ENCODE measurements at regions not wholly inside any gene's neighbourhood (a gene's known extent, or its start where the extent isn't known, plus 50 kb on each side); places are given as distances from the start of the nearest gene placed in this dataset.

- Histone ChIP-seq H3K9me3 (peaks cover 0 to 7% (median 0%) of the 10 kb centered on the region in 4 donors), H3K36me3 (no peaks in the 10 kb centered on the region), H3K27me3 (no peaks in the 10 kb centered on the region), H3K4me3 (no peak overlapping the region), H3K4me1 (no peaks in the 10 kb centered on the region), H3K27ac (replicated peaks in 1 of 4) (no peak overlapping the region)
- DNase-seq (ENCODE audit: extremely low spot score) = no peak
- no peak for TF ChIP-seq POLR2AphosphoS5 (IDR thresholded peaks at IDR 0.05)
- TF ChIP-seq, protein P1, sequence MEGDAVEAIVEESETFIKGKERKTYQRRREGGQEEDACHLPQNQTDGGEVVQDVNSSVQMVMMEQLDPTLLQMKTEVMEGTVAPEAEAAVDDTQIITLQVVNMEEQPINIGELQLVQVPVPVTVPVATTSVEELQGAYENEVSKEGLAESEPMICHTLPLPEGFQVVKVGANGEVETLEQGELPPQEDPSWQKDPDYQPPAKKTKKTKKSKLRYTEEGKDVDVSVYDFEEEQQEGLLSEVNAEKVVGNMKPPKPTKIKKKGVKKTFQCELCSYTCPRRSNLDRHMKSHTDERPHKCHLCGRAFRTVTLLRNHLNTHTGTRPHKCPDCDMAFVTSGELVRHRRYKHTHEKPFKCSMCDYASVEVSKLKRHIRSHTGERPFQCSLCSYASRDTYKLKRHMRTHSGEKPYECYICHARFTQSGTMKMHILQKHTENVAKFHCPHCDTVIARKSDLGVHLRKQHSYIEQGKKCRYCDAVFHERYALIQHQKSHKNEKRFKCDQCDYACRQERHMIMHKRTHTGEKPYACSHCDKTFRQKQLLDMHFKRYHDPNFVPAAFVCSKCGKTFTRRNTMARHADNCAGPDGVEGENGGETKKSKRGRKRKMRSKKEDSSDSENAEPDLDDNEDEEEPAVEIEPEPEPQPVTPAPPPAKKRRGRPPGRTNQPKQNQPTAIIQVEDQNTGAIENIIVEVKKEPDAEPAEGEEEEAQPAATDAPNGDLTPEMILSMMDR (IDR thresholded peaks at IDR 0.05) = no peak
- no peak for TF ChIP-seq POLR2A (IDR thresholded peaks at IDR 0.05; ENCODE audit: low read depth)
- intact Hi-C loops (cut with DNase I) = loop anchor here (5.0 kb wide), 1 partner anchor 64 kb away; no protein-coding TSS in a partner anchor
- 68% methylated on average over 2 of the region's 2 CpGs for WGBS
These were observed 156.5 kb upstream of the ZNF648 start for GRCh38 chr1:182217967-182218366.

GRCh38 chr1:182217071-182217470, 155.6 kb upstream of the ZNF648 start:
- intact Hi-C loops (cut with DNase I) = loop anchor here (5.0 kb wide), 1 partner anchor 65 kb away; no protein-coding TSS in a partner anchor

DNA sequence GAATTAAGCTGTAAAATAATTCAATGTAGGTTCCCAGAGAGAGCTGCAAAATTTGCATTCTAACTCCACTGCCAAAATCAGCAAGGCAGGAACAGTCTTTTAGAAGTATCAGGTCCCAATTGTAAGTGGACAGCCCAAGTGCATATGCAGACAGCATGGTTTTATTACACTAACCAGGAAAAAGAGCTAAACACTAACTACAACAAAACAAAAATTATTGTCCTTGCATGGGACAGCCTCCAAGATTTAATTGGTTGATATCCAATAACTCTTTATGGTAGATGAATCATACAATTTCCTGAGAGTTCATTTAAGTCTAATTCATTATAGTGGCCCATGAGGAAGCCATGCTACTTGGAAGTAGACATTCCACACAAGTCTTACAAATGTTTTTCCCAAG, 154.3 kb upstream of the ZNF648 start:
- DNase-seq (ENCODE audit: extremely low spot score) = no peak
- H3K4me1 ChIP-seq = peaks cover 0 to under 1% (median 0%) of the 10 kb centered on the region in 4 donors
- no peaks in the 10 kb centered on the region for H3K36me3 ChIP-seq
- TF ChIP-seq POLR2AphosphoS5 (IDR thresholded peaks at IDR 0.05) (no peak), EP300 (IDR thresholded peaks at IDR 0.05) (no peak), POLR2A (IDR thresholded peaks at IDR 0.05; ENCODE audit: low read depth) (no peak)
- TF ChIP-seq, protein P1 (IDR thresholded peaks at IDR 0.05) = no peak
- intact Hi-C loops (cut with DNase I) = loop anchor here (5.0 kb wide), 1 partner anchor 67 kb away; no protein-coding TSS in a partner anchor
- no peak overlapping the region for H3K4me3 ChIP-seq
- no peak overlapping the region for H3K27ac ChIP-seq (replicated peaks in 1 of 4)
- H3K9me3 ChIP-seq = no peaks in the 10 kb centered on the region
- no peaks in the 10 kb centered on the region for H3K27me3 ChIP-seq

More at GRCh38 chr1:182217071-182217470, 155.6 kb upstream of the ZNF648 start:
- H3K27me3 ChIP-seq = no peaks in the 10 kb centered on the region
- H3K27ac ChIP-seq (replicated peaks in 1 of 4) = no peak overlapping the region
- H3K4me1 ChIP-seq = no peaks in the 10 kb centered on the region
- WGBS = 94% methylated on average over 3 of the region's 3 CpGs
- H3K36me3 ChIP-seq = no peaks in the 10 kb centered on the region
- no peak overlapping the region for H3K4me3 ChIP-seq
- no peak for DNase-seq (ENCODE audit: extremely low spot score)
- no peak for TF ChIP-seq EP300 (IDR thresholded peaks at IDR 0.05)
- no peak for TF ChIP-seq POLR2AphosphoS5 (IDR thresholded peaks at IDR 0.05)
- TF ChIP-seq POLR2A (IDR thresholded peaks at IDR 0.05; ENCODE audit: low read depth) = no peak
- TF ChIP-seq, protein P1 (IDR thresholded peaks at IDR 0.05) = no peak
- H3K9me3 ChIP-seq = peaks cover 0 to 5% (median 0%) of the 10 kb centered on the region in 4 donors

DNA sequence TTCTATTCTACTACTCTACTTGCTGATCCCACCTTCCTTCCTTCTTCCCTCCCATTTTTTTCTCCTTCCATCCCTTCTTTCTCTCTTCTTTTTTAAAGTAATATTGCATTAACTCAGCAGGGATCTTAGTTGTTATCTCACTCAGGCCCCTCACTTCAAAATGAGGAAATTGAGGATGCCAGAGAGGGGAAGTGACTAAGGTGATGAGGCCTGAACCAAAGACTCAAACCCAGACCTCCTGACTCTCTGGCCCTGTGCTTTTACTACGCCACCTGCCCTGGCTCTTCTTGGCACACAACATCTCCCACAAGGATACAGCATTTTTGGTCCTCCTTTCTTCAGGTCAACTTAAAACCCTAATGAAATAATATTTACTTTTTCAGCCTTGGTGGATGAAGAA, 151.7 kb upstream of the ZNF648 start:
- Histone ChIP-seq H3K27me3 (no peaks in the 10 kb centered on the region), H3K4me3 (no peak overlapping the region), H3K4me1 (peaks cover 0 to 7% (median 0%) of the 10 kb centered on the region in 4 donors), H3K36me3 (no peaks in the 10 kb centered on the region), H3K9me3 (no peaks in the 10 kb centered on the region), H3K27ac (replicated peaks in 1 of 4) (no peak overlapping the region)
- intact Hi-C loops (cut with DNase I) = no loop called here
- no peak for TF ChIP-seq POLR2A (IDR thresholded peaks at IDR 0.05; ENCODE audit: low read depth)
- TF ChIP-seq, protein P1 (IDR thresholded peaks at IDR 0.05) = no peak
- TF ChIP-seq POLR2AphosphoS5 (IDR thresholded peaks at IDR 0.05) = no peak
- TF ChIP-seq EP300 (IDR thresholded peaks at IDR 0.05) = no peak
- 77% methylated on average over 1 of the region's 1 CpG for WGBS
- no peak for DNase-seq (ENCODE audit: extremely low spot score)

DNA sequence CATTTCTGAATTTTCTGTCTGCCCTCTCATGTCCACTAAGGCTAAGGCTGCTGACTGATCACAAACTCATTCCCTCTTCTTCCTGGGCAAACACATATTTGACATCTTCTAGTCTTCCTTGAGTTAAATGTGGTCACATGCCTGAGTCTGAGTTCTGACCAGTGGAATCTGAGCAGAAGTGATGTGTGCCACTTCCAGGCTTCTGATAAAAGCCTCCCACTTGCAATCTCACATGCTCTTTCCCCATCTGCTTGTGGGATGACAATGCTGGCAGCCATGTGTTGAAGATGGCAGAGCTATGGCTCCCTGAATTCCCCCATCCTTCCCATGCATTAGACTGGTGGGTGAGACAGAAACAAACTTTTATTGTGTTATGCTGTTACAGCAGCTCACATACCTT, 149.9 kb upstream of the ZNF648 start:
- DNase-seq (ENCODE audit: extremely low spot score) = no peak

More for the DNA sequence above, 149.9 kb upstream of the ZNF648 start:
- intact Hi-C loops (cut with DNase I) = no loop called here
- Histone ChIP-seq H3K4me3 (no peak overlapping the region), H3K27me3 (no peaks in the 10 kb centered on the region), H3K4me1 (peaks cover 7 to 20% (median 16%) of the 10 kb centered on the region in 4 donors), H3K36me3 (no peaks in the 10 kb centered on the region), H3K9me3 (no peaks in the 10 kb centered on the region), H3K27ac (replicated peaks in 1 of 4) (no peak overlapping the region)
- no peak for TF ChIP-seq POLR2A (IDR thresholded peaks at IDR 0.05; ENCODE audit: low read depth)
- TF ChIP-seq EP300 (IDR thresholded peaks at IDR 0.05) = no peak
- no peak for TF ChIP-seq POLR2AphosphoS5 (IDR thresholded peaks at IDR 0.05)
- TF ChIP-seq, protein P1 (IDR thresholded peaks at IDR 0.05) = no peak

Data from esophagus muscularis mucosa (tissue), 4 donors.